ENCODE measurements at regions not wholly inside any gene's neighbourhood (a gene's known extent, or its start where the extent isn't known, plus 50 kb on each side); places are given as distances from the start of the nearest gene placed in this dataset.
A peak's percentile ranks its signal among the peaks of the same experiment; 100 is the strongest.

DNA sequence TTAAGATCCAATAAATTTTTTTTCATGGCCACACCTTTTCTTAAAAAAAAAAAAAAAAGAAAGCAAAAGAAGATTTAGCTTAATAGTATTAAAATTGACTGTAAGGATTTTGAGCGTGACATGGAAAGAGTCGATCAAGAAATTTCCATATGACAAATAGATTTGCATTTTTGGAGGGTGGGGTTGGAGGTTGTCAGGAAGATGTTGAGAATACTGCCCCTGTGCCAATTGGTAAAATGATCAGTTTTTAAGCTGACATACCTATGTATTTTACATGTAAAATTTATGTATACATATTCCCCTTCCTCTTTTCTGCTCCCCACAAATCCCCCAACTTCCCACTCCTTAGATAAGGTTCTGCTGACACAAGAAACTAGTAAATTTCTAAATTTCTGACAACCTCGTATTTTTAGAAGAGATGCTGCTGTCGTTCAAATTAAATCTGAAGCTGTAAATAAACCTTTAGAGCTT is 520.9 kb downstream of the CD83 start:
- TF ChIP-seq, protein P1, sequence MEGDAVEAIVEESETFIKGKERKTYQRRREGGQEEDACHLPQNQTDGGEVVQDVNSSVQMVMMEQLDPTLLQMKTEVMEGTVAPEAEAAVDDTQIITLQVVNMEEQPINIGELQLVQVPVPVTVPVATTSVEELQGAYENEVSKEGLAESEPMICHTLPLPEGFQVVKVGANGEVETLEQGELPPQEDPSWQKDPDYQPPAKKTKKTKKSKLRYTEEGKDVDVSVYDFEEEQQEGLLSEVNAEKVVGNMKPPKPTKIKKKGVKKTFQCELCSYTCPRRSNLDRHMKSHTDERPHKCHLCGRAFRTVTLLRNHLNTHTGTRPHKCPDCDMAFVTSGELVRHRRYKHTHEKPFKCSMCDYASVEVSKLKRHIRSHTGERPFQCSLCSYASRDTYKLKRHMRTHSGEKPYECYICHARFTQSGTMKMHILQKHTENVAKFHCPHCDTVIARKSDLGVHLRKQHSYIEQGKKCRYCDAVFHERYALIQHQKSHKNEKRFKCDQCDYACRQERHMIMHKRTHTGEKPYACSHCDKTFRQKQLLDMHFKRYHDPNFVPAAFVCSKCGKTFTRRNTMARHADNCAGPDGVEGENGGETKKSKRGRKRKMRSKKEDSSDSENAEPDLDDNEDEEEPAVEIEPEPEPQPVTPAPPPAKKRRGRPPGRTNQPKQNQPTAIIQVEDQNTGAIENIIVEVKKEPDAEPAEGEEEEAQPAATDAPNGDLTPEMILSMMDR (IDR thresholded peaks at IDR 0.05) = no peak
- no peak overlapping the region for H3K27ac ChIP-seq
- intact Hi-C loops (cut with DNase I) = no loop called here
- no peaks in the 10 kb centered on the region for H3K9me3 ChIP-seq
- peaks cover 0 to 4% of the 10 kb centered on the region in 2 donors for H3K4me1 ChIP-seq
- H3K4me3 ChIP-seq = peak overlapping the region in 1 of 2 donors; percentile 44
- no peaks in the 10 kb centered on the region for H3K36me3 ChIP-seq
- H3K27me3 ChIP-seq = no peaks in the 10 kb centered on the region
- DNase-seq (ENCODE audit: low spot score in 2 of 2) = no peak

DNA sequence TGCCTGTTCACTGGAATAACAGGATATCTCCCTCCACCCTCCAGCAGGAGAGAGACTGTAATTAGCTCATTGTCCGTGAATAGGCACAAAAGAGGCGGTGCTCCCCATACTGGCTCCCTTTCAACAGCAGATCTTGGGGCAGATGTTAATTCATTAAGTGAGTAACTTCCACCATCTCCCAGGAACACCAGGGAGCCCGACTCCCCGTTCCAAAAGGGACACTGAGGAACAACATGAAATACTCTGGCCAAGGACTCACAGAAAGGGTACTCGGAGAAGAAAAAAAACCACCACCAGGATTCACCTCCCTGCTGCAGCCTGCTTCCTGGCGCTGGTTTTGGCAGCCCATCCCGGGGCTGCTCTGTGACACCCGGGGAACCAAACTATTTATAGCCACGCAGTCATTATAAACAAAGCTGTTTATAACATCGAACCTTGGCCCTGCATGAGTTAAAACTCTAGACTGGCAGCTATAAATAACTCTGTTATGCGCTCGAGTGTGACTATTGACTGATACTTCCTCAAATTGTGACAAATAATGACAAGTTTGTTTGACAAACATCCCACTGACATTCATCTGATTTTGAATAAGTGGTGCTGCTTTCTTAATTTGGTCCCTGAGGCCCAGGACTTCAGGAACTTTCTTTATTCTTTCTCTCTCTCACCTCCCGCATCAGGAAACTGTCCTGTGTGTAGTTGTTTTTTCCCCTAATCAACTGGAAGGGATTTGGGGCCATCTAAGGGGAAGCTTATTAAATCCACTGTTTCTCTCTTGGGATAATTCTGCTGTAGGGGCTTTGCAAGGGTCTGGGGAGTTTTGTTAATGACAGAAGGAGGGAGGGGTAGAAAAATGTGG is 521.6 kb downstream of the CD83 start:
- Histone ChIP-seq H3K27me3 (no peaks in the 10 kb centered on the region), H3K4me3 (peak overlapping the region in 1 of 2 donors; percentile 44), H3K9me3 (no peaks in the 10 kb centered on the region), H3K4me1 (peaks cover 0 to 4% of the 10 kb centered on the region in 2 donors), H3K27ac (no peak overlapping the region), H3K36me3 (no peaks in the 10 kb centered on the region)
- TF ChIP-seq, protein P1 (IDR thresholded peaks at IDR 0.05) = no peak
- no peak for DNase-seq (ENCODE audit: low spot score in 2 of 2)
- intact Hi-C loops (cut with DNase I) = no loop called here

DNA sequence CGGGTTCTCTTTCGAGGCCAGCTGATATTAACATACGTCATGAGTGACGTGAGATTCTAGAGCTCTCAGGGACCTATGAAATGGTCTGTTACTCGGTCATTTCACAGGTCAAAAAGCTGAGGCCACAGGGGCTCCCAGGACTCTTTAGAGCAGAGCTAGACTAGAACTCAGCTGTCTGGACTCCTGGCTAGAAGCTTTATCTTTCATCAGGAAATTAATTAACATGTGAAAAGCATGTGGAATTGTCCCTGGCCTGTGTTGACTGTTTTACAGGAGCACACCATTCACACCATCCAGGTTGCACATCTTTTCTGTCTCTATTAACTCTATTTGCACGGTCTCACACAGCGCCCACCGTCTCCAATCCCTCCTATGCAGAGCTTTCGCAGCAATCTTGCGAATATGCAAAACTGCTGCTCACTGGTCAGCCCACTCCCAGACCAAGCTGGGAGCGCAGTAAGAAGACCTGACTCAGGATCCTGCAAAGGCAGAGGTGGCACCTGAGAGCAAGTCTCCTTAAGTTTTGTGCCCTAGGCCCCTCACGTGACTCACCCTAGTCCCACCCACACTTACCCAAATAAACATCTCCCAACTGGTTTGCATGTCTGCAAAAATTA is 522.5 kb downstream of the CD83 start:
- Histone ChIP-seq H3K4me1 (peaks cover 0 to 4% of the 10 kb centered on the region in 2 donors), H3K27ac (no peak overlapping the region), H3K27me3 (no peaks in the 10 kb centered on the region), H3K4me3 (no peak overlapping the region), H3K9me3 (no peaks in the 10 kb centered on the region), H3K36me3 (no peaks in the 10 kb centered on the region)
- intact Hi-C loops (cut with DNase I) = no loop called here
- DNase-seq (ENCODE audit: low spot score in 2 of 2) = no peak
- TF ChIP-seq, protein P1 (IDR thresholded peaks at IDR 0.05) = no peak

DNA sequence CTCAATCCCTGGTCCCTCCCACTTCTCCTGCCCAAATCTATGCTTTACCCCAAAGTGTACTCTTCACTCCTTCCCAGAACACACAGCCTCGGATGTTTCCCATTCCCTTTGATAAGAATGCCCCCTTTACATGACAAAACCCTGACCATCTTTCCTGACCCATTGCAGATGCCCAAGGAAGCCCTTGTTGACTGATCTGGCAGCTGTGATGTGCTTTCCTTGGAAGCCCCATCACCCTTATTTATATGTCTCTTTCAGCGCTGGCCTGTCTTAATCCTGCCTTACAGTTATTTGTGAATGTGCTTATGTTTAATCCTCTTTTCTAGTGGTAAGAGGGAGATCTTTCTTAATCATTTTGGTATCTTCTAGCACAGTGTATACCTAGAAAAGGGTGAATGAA is 523.1 kb downstream of the CD83 start:
- Histone ChIP-seq H3K4me3 (no peak overlapping the region), H3K4me1 (peaks cover 0 to 4% of the 10 kb centered on the region in 2 donors), H3K9me3 (no peaks in the 10 kb centered on the region), H3K27me3 (no peaks in the 10 kb centered on the region), H3K36me3 (no peaks in the 10 kb centered on the region), H3K27ac (no peak overlapping the region)
- intact Hi-C loops (cut with DNase I) = no loop called here
- TF ChIP-seq, protein P1 (IDR thresholded peaks at IDR 0.05) = no peak
- DNase-seq (ENCODE audit: low spot score in 2 of 2) = no peak

DNA sequence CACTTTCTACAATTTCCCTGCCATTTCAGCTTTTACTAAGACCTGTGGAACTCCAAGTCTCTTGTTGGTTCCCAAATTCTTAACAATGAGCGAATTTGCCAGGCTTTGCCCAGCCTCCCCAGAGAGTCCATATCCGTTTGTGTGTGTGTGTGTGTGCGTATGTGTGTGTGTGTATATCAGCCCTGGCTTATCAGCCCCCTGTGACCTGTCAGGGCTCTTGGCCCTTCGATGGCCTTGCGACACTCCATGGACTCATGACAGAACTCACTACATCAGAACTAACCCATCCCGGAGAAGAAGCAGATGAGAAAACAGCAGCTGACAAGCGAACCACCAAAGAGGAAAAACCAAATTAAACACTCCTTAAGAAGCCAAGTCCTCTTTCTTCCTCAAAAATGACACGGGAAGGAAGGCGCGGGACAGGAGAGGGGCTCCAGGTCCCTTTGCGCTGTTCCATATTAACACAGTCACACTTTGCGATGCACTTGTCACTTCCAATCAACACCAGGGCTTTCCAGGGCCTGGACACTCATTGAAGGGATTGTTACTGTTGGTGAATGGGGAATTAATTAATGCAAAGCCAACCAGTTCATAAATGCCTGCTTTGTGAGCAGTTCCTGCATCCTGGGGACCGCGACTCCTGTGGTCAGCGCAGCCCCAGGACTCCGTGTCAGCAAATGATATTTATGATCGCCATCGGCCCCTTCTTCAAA is 524.0 kb downstream of the CD83 start:
- H3K27ac ChIP-seq = no peak overlapping the region
- no peak overlapping the region for H3K4me3 ChIP-seq
- H3K4me1 ChIP-seq = peaks cover 0 to 4% of the 10 kb centered on the region in 2 donors
- TF ChIP-seq, protein P1 (IDR thresholded peaks at IDR 0.05) = no peak
- no peaks in the 10 kb centered on the region for H3K9me3 ChIP-seq
- no peaks in the 10 kb centered on the region for H3K27me3 ChIP-seq
- intact Hi-C loops (cut with DNase I) = no loop called here
- DNase-seq (ENCODE audit: low spot score in 2 of 2) = no peak
- no peaks in the 10 kb centered on the region for H3K36me3 ChIP-seq
